Muscle of leg (tissue), 3 donors: ENCODE measurements at regions not wholly inside any gene's neighbourhood (a gene's known extent, or its start where the extent isn't known, plus 50 kb on each side); places are given as distances from the start of the nearest gene placed in this dataset.
A peak's percentile ranks its signal among the peaks of the same experiment; 100 is the strongest.

ENCODE experiments used
- DNase-seq: peaks from one replicate; pipeline ENCODE4 v3.0.0; 2013
- H3K27ac ChIP-seq: one replicate; pipeline ENCODE4 v1.5.1; 2013; ENCODE audit warnings: mild to moderate bottlenecking, low read length, control low read depth
- H3K27me3 ChIP-seq: one replicate; pipeline ENCODE4 v1.6.1; 2013; ENCODE audit warnings: low read length; ENCODE audit not compliant: control insufficient read depth, insufficient read depth
- H3K36me3 ChIP-seq: one replicate; pipeline ENCODE4 v1.6.1; 2013; ENCODE audit warnings: low read length; ENCODE audit not compliant: control insufficient read depth, insufficient read depth
- H3K4me1 ChIP-seq: one replicate; pipeline ENCODE4 v1.6.1; 2013; ENCODE audit warnings: low read length; ENCODE audit not compliant: control insufficient read depth, insufficient read depth
- H3K4me3 ChIP-seq: one replicate; pipeline ENCODE4 v1.5.1; 2013; ENCODE audit warnings: low read length, control low read depth
- H3K9me3 ChIP-seq: replicated peaks from 2 replicates; pipeline ENCODE4 v1.6.1; 2013; ENCODE audit warnings: low read depth, low read length; ENCODE audit not compliant: control insufficient read depth
- WGBS: methylation state at CpG from one replicate; pipeline ENCODE4 v1.1.5; 2013; ENCODE audit warnings: missing lambda C conversion rate; ENCODE audit not compliant: insufficient coverage; 5-methylcytosine and 5-hydroxymethylcytosine counted together

DNA sequence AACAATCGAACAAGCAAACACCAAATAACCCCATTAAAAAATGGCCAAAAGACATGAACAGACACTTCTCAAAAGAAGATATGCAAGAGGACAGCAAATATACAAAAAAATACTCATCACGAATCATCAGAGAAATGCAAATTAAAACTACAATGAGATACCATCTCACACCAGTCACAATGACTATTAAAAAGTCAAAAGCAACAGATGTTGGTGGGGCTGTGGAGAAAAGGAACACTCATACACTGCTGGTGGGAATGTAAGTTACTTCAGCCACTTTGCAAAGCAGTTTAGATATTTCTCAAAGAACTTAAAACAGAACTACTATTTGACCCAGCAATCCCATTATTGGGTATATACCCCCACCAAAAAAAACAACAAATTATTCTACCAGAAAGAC lies 51.3 kb upstream of the FLI1 start:
- Histone ChIP-seq H3K36me3 (no peaks in the 10 kb centered on the region), H3K4me1 (no peaks in the 10 kb centered on the region), H3K9me3 (no peaks in the 10 kb centered on the region), H3K4me3 (no peak overlapping the region), H3K27me3 (peaks cover 2% of the 10 kb centered on the region), H3K27ac (no peak overlapping the region)
- WGBS, result no CpG with 5 or more reads among the region's 2 CpGs
- DNase-seq, result no peak

DNA sequence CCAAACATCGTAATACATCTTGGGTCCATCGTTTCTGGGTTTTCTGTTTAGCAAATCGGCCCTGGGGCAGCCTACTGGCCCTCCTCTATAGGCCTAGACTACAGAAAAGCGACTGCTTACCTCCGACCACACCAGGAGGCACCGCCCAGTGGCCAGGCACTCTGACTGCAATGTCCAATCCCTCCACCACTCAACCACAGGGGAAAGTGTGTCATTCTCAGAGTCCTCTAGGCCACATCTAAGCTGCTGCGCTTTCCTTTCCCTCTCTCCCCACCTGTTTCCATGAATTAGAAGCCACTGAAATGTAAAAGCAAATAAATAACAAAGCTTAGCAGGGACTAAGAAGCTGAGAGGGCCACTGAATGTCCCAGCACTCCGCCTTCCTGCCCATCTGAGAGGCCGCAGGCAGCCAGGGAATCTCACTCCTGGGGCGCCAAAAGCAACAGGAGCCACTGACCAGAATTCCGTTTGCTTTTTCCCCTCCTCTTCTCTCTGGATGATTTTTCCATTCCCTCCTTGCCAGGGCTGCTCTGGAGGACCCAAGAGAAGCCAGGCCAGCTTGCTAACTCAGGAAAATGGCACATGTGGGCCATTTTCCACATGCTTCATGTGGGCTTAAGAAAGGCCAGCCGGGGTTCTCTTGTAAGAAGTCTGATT lies 50.1 kb upstream of the FLI1 start:
- Histone ChIP-seq H3K9me3 (no peaks in the 10 kb centered on the region), H3K36me3 (no peaks in the 10 kb centered on the region), H3K4me3 (no peak overlapping the region), H3K27ac (no peak overlapping the region), H3K4me1 (no peaks in the 10 kb centered on the region), H3K27me3 (peaks cover 3% of the 10 kb centered on the region)
- WGBS, result 82% methylated on average over 7 of the region's 12 CpGs
- peak; percentile 41 for DNase-seq
